HG03432 (cell line): ENCODE measurements at regions not wholly inside any gene's neighbourhood (a gene's known extent, or its start where the extent isn't known, plus 50 kb on each side); places are given as distances from the start of the nearest gene placed in this dataset.
A peak's percentile ranks its signal among the peaks of the same experiment; 100 is the strongest.

ENCODE experiments used
- ATAC-seq: cut with Tn5 transposase; IDR thresholded peaks from one replicate; pipeline ENCODE4 v1.9.1; 2021; ENCODE audit warnings: mild to moderate bottlenecking, moderate library complexity; ENCODE audit not compliant: unreplicated experiment

GRCh38 chr13:73767191-73767741 lies 366.9 kb downstream of the KLF12 start:
- peak; percentile 42 for ATAC-seq

- peak; percentile 72 for ATAC-seq
Measured at GRCh38 chr13:73765651-73766384, 368.4 kb downstream of the KLF12 start.

- ATAC-seq: no peak
Measured at GRCh38 chr13:73759434-73759833, 374.8 kb downstream of the KLF12 start.

- ATAC-seq: no peak
Measured at GRCh38 chr13:73757481-73758233, 376.5 kb downstream of the KLF12 start.

- peak; percentile 77 for ATAC-seq
Measured at GRCh38 chr13:73754727-73755292, 379.4 kb downstream of the KLF12 start.

GRCh38 chr13:73754241-73754640 lies 380.0 kb downstream of the KLF12 start:
- ATAC-seq: no peak

- ATAC-seq: no peak
Measured at GRCh38 chr13:73751290-73751689, 382.9 kb downstream of the KLF12 start.

- no peak for ATAC-seq
Measured at GRCh38 chr13:73748404-73748803, 385.8 kb downstream of the KLF12 start.

GRCh38 chr13:73745190-73745589 lies 389.0 kb downstream of the KLF12 start:
- no peak for ATAC-seq

GRCh38 chr13:73742982-73743381 lies 391.2 kb downstream of the KLF12 start:
- ATAC-seq: no peak

- ATAC-seq: no peak
Measured at GRCh38 chr13:73741742-73742141, 392.5 kb downstream of the KLF12 start.

- no peak for ATAC-seq
Measured at GRCh38 chr13:73741111-73741510, 393.1 kb downstream of the KLF12 start.

- no peak for ATAC-seq
Measured at GRCh38 chr13:73740666-73741065, 393.5 kb downstream of the KLF12 start.

- no peak for ATAC-seq
Measured at GRCh38 chr13:73739394-73739793, 394.8 kb downstream of the KLF12 start.

- ATAC-seq: no peak
Measured at GRCh38 chr13:73738626-73739025, 395.6 kb downstream of the KLF12 start.

GRCh38 chr13:73737214-73737613 lies 397.0 kb downstream of the KLF12 start:
- ATAC-seq: no peak

- ATAC-seq: no peak
Measured at GRCh38 chr13:73733706-73734105, 400.5 kb downstream of the KLF12 start.

- no peak for ATAC-seq
Measured at GRCh38 chr13:73732350-73732749, 401.9 kb downstream of the KLF12 start.

- ATAC-seq: no peak
Measured at GRCh38 chr13:73731564-73731963, 402.6 kb downstream of the KLF12 start.

GRCh38 chr13:73730014-73730413 lies 404.2 kb downstream of the KLF12 start:
- ATAC-seq: no peak

- ATAC-seq: no peak
Measured at GRCh38 chr13:73729046-73729445, 405.2 kb downstream of the KLF12 start.

- ATAC-seq: peak; percentile 97
Measured at GRCh38 chr13:73722120-73722519, 412.1 kb downstream of the KLF12 start.
